Mesendoderm (in vitro differentiated cells): ENCODE measurements at regions not wholly inside any gene's neighbourhood (a gene's known extent, or its start where the extent isn't known, plus 50 kb on each side); places are given as distances from the start of the nearest gene placed in this dataset.

Experiments
- DNase-seq: peaks from one replicate; pipeline ENCODE4 v3.0.0; 2013
- H2AK5ac ChIP-seq: 2 replicates; pipeline ENCODE4 v1.6.1; 2013; ENCODE audit warnings: low read length, inconsistent platforms
- H2BK120ac ChIP-seq: 2 replicates; pipeline ENCODE4 v1.6.1; 2013; ENCODE audit warnings: low read depth, mild to moderate bottlenecking, low read length, moderate library complexity, mixed read lengths
- H2BK15ac ChIP-seq: replicated peaks from 2 replicates; pipeline ENCODE4 v1.6.1; 2013; ENCODE audit warnings: low read depth, mild to moderate bottlenecking, moderate library complexity
- H2BK5ac ChIP-seq: 2 replicates; pipeline ENCODE4 v1.6.1; 2013; ENCODE audit warnings: low read length, inconsistent platforms
- H3K18ac ChIP-seq: 2 replicates; pipeline ENCODE4 v1.6.1; 2013; ENCODE audit warnings: mild to moderate bottlenecking, low read length, mixed read lengths
- H3K23ac ChIP-seq: one replicate; pipeline ENCODE4 v1.6.1; 2013; ENCODE audit warnings: low read length
- H3K27ac ChIP-seq: 2 replicates; pipeline ENCODE4 v1.5.1; 2013; ENCODE audit warnings: low read depth, mild to moderate bottlenecking, inconsistent platforms, low read length, moderate library complexity
- H3K27me3 ChIP-seq: 2 replicates; pipeline ENCODE4 v1.6.1; 2013; ENCODE audit warnings: low read length, control low read depth, mild to moderate bottlenecking, inconsistent platforms; ENCODE audit not compliant: insufficient read depth, poor library complexity
- H3K36me3 ChIP-seq: 2 replicates; pipeline ENCODE4 v1.6.1; 2013; ENCODE audit warnings: low read length, inconsistent platforms; ENCODE audit not compliant: control insufficient read depth, insufficient read depth
- H3K4ac ChIP-seq: one replicate; pipeline ENCODE4 v1.6.1; 2013; ENCODE audit warnings: low read depth, mild to moderate bottlenecking, low read length, moderate library complexity
- H3K4me1 ChIP-seq: 2 replicates; pipeline ENCODE4 v1.6.1; 2013; ENCODE audit warnings: low read depth, low read length, inconsistent platforms; ENCODE audit not compliant: control insufficient read depth
- H3K4me2 ChIP-seq: 2 replicates; pipeline ENCODE4 v1.6.1; 2013; ENCODE audit warnings: low read length
- H3K4me3 ChIP-seq: 2 replicates; pipeline ENCODE4 v1.5.1; 2013; ENCODE audit warnings: mild to moderate bottlenecking, low read length
- H3K56ac ChIP-seq: one replicate; pipeline ENCODE4 v1.6.1; 2013; ENCODE audit warnings: low read length
- H3K79me1 ChIP-seq: 2 replicates; pipeline ENCODE4 v1.6.1; 2013; ENCODE audit warnings: low read length, inconsistent platforms
- H3K79me2 ChIP-seq: 2 replicates; pipeline ENCODE4 v1.6.1; 2013; ENCODE audit warnings: mild to moderate bottlenecking, low read length; ENCODE audit not compliant: control insufficient read depth, insufficient read depth
- H3K9ac ChIP-seq: 2 replicates; pipeline ENCODE4 v1.6.1; 2013; ENCODE audit warnings: low read length, inconsistent platforms
- H4K5ac ChIP-seq: one replicate; pipeline ENCODE4 v1.6.1; 2013; ENCODE audit warnings: low read length
- H4K8ac ChIP-seq: one replicate; pipeline ENCODE4 v1.6.1; 2013; ENCODE audit warnings: low read depth, mild to moderate bottlenecking, control low read depth, low read length, moderate library complexity
- WGBS: extraction: QIAGEN DNeasy Blood & Tissue Kit; methylation state at CpG from one replicate; pipeline ENCODE4 v1.1.7; 2013; ENCODE audit warnings: low lambda C conversion rate, missing lambda C conversion rate; ENCODE audit not compliant: insufficient coverage; ENCODE audit errors: extremely low coverage; 5-methylcytosine and 5-hydroxymethylcytosine counted together

DNA sequence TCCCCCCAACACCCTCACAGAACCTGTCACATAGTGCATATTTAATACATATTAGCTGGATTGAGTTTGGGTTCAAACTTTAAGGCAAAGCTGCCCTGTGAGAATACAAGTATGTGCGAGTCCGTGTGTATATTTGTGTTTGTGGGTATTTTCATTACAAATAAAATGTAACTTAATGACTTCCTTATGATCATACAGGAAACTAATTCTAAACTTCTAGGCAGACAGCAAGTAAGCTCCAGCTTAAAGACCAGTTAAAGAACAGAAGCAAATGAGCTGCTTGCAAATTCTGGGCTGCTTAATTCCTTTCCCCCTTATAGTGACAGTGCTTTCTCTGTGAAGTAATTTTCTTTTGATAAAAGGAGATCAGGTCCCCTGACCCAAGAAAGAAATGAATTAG is 437.6 kb downstream of the TTLL7 start:
- Histone ChIP-seq H2BK15ac (no peak overlapping the region), H3K27ac (no peak overlapping the region), H3K56ac (no peak overlapping the region), H3K79me1 (no peaks in the 10 kb centered on the region), H3K23ac (no peak overlapping the region), H3K9ac (no peak overlapping the region), H2BK120ac (no peak overlapping the region), H3K36me3 (no peaks in the 10 kb centered on the region), H3K4me1 (no peaks in the 10 kb centered on the region), H3K4me2 (no peak overlapping the region), H4K5ac (no peak overlapping the region), H3K27me3 (no peaks in the 10 kb centered on the region), H2BK5ac (no peak overlapping the region), H4K8ac (no peak overlapping the region), H3K79me2 (no peaks in the 10 kb centered on the region), H3K18ac (no peak overlapping the region), H2AK5ac (no peak overlapping the region), H3K4ac (no peak overlapping the region), H3K4me3 (no peak overlapping the region)
- DNase-seq = no peak
- no CpG with 5 or more reads among the region's 2 CpGs for WGBS

DNA sequence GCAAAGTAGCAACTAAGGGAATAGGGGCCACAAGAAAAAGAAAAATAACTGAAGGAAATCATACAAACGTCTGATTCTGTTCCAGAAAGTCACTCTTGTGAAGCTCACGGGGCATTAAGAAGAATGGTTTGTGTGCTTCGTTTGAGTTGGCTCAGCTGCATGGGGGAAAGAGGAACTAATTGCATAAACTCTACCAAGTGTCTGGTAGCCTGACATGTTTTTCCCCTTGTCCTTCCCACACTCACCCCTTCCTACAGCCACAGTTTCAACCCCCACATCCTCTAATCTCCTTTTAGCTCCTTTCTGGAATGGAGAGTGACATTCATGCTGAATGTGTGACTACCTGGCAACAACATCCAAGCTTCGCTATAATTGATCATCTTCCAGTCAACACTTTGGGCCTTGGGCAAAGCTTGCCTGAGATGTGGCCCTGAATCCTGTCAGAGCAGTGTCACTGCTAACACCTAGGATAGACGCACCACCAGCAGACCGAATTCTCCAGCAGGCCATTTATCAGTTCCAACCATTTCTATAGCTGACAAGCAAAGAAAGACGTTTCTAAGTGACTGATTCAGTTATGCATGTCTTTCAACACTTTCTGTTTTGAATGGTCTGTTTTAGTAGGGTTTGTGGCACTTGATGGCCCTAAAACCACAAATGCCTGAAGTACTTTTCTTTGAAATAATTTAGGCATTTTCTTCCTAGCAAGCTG is 439.6 kb downstream of the TTLL7 start:
- whole genome bisulfite sequencing = no CpG with 5 or more reads among the region's 7 CpGs

GRCh38 chr1:83555871-83556270 is 443.1 kb downstream of the TTLL7 start:
- no peak overlapping the region for H4K8ac ChIP-seq
- H4K5ac ChIP-seq = no peak overlapping the region
- no peak overlapping the region for H3K4me3 ChIP-seq
- no peak for DNase-seq
- H2BK15ac ChIP-seq = no peak overlapping the region
- H3K4me2 ChIP-seq = no peak overlapping the region
- no peak overlapping the region for H3K4ac ChIP-seq
- H3K79me2 ChIP-seq = no peaks in the 10 kb centered on the region
- H3K23ac ChIP-seq = no peak overlapping the region
- H2BK5ac ChIP-seq = no peak overlapping the region
- no peak overlapping the region for H3K56ac ChIP-seq
- H3K9ac ChIP-seq = no peak overlapping the region
- H3K27me3 ChIP-seq = no peaks in the 10 kb centered on the region
- no peaks in the 10 kb centered on the region for H3K36me3 ChIP-seq
- no peak overlapping the region for H3K27ac ChIP-seq
- H3K18ac ChIP-seq = no peak overlapping the region
- no peaks in the 10 kb centered on the region for H3K79me1 ChIP-seq
- H3K4me1 ChIP-seq = no peaks in the 10 kb centered on the region
- H2BK120ac ChIP-seq = no peak overlapping the region
- no CpG with 5 or more reads among the region's 8 CpGs for WGBS
- H2AK5ac ChIP-seq = no peak overlapping the region

More for the DNA sequence above, 439.6 kb downstream of the TTLL7 start:
- Histone ChIP-seq H3K9ac (no peak overlapping the region), H3K4ac (no peak overlapping the region), H3K4me2 (no peak overlapping the region), H2BK120ac (no peak overlapping the region), H4K5ac (no peak overlapping the region), H2BK15ac (no peak overlapping the region), H3K23ac (no peak overlapping the region), H2AK5ac (no peak overlapping the region), H3K27me3 (no peaks in the 10 kb centered on the region), H3K36me3 (no peaks in the 10 kb centered on the region), H3K79me1 (no peaks in the 10 kb centered on the region), H3K27ac (no peak overlapping the region), H2BK5ac (no peak overlapping the region), H3K4me3 (no peak overlapping the region), H3K79me2 (no peaks in the 10 kb centered on the region), H3K4me1 (no peaks in the 10 kb centered on the region), H4K8ac (no peak overlapping the region), H3K18ac (no peak overlapping the region), H3K56ac (no peak overlapping the region)
- no peak for DNase-seq

GRCh38 chr1:83554174-83554573 is 444.8 kb downstream of the TTLL7 start:
- no peak overlapping the region for H3K9ac ChIP-seq
- no peak overlapping the region for H2BK120ac ChIP-seq
- H4K8ac ChIP-seq = no peak overlapping the region
- H3K27ac ChIP-seq = no peak overlapping the region
- H3K18ac ChIP-seq = no peak overlapping the region
- no CpG with 5 or more reads among the region's 6 CpGs for WGBS
- H3K56ac ChIP-seq = no peak overlapping the region
- H3K23ac ChIP-seq = no peak overlapping the region
- no peaks in the 10 kb centered on the region for H3K79me1 ChIP-seq
- H3K4me1 ChIP-seq = peaks cover under 1% of the 10 kb centered on the region
- H3K4me2 ChIP-seq = no peak overlapping the region
- H3K36me3 ChIP-seq = no peaks in the 10 kb centered on the region
- peak; percentile 72 for DNase-seq
- H4K5ac ChIP-seq = no peak overlapping the region
- H3K4me3 ChIP-seq = no peak overlapping the region
- no peak overlapping the region for H3K4ac ChIP-seq
- no peaks in the 10 kb centered on the region for H3K79me2 ChIP-seq
- no peaks in the 10 kb centered on the region for H3K27me3 ChIP-seq
- H2BK5ac ChIP-seq = no peak overlapping the region
- H2AK5ac ChIP-seq = no peak overlapping the region
- H2BK15ac ChIP-seq = no peak overlapping the region

GRCh38 chr1:83552820-83553219 is 446.1 kb downstream of the TTLL7 start:
- WGBS = no CpG with 5 or more reads among the region's 1 CpG

GRCh38 chr1:83548311-83548710 is 450.6 kb downstream of the TTLL7 start:
- Histone ChIP-seq H3K4me3 (no peak overlapping the region), H2BK15ac (no peak overlapping the region), H2AK5ac (no peak overlapping the region), H4K8ac (no peak overlapping the region), H3K4ac (no peak overlapping the region), H3K23ac (no peak overlapping the region), H2BK120ac (no peak overlapping the region), H3K79me1 (no peaks in the 10 kb centered on the region), H3K79me2 (no peaks in the 10 kb centered on the region), H3K4me2 (no peak overlapping the region), H3K18ac (no peak overlapping the region), H3K36me3 (no peaks in the 10 kb centered on the region), H2BK5ac (no peak overlapping the region), H3K27ac (no peak overlapping the region), H3K27me3 (no peaks in the 10 kb centered on the region), H4K5ac (no peak overlapping the region), H3K56ac (no peak overlapping the region), H3K9ac (no peak overlapping the region), H3K4me1 (peaks cover 2% of the 10 kb centered on the region)
- no CpG with 5 or more reads among the region's 1 CpG for WGBS
- peak; percentile 88 for DNase-seq

More at GRCh38 chr1:83552820-83553219, 446.1 kb downstream of the TTLL7 start:
- no peak overlapping the region for H2AK5ac ChIP-seq
- H3K4me1 ChIP-seq = peaks cover 2% of the 10 kb centered on the region
- H2BK15ac ChIP-seq = no peak overlapping the region
- H3K27me3 ChIP-seq = no peaks in the 10 kb centered on the region
- H3K36me3 ChIP-seq = no peaks in the 10 kb centered on the region
- H2BK5ac ChIP-seq = no peak overlapping the region
- no peaks in the 10 kb centered on the region for H3K79me1 ChIP-seq
- H2BK120ac ChIP-seq = no peak overlapping the region
- no peaks in the 10 kb centered on the region for H3K79me2 ChIP-seq
- no peak overlapping the region for H4K5ac ChIP-seq
- H3K4me3 ChIP-seq = no peak overlapping the region
- H4K8ac ChIP-seq = no peak overlapping the region
- H3K4ac ChIP-seq = no peak overlapping the region
- H3K27ac ChIP-seq = no peak overlapping the region
- H3K56ac ChIP-seq = no peak overlapping the region
- H3K18ac ChIP-seq = no peak overlapping the region
- no peak for DNase-seq
- H3K4me2 ChIP-seq = no peak overlapping the region
- no peak overlapping the region for H3K9ac ChIP-seq
- no peak overlapping the region for H3K23ac ChIP-seq
